Lower lobe of right lung (tissue), 2 donors: ENCODE measurements at regions not wholly inside any gene's neighbourhood (a gene's known extent, or its start where the extent isn't known, plus 50 kb on each side); places are given as distances from the start of the nearest gene placed in this dataset.

Experiments
- ATAC-seq, 2 donors: fragments of 200-7000 bp; cut with Tn5 transposase; one replicate each; pipeline ENCODE4 v1.9.1; 2020 to 2022; ENCODE audit warnings: mild to moderate bottlenecking in 2 of 2, moderate library complexity in 2 of 2
- DNase-seq: peaks from one replicate; pipeline ENCODE4 v3.0.0-alpha.2; 2020
- H3K27ac ChIP-seq: fragments of 200-600 bp; one replicate; pipeline ENCODE4 v1.8.0; 2022
- H3K27me3 ChIP-seq: fragments of 200-600 bp; one replicate; pipeline ENCODE4 v1.8.0; 2022; ENCODE audit warnings: low read depth
- H3K36me3 ChIP-seq: fragments of 200-600 bp; one replicate; pipeline ENCODE4 v1.8.0; 2022; ENCODE audit warnings: mild to moderate bottlenecking
- H3K4me1 ChIP-seq: fragments of 200-600 bp; one replicate; pipeline ENCODE4 v1.8.0; 2022
- H3K4me3 ChIP-seq: fragments of 200-600 bp; one replicate; pipeline ENCODE4 v1.8.0; 2022; ENCODE audit warnings: mild to moderate bottlenecking
- H3K9me3 ChIP-seq: fragments of 200-600 bp; one replicate; pipeline ENCODE4 v1.8.0; 2022
- intact Hi-C: fragments of 100-400 bp; cut with DNase I; formaldehyde crosslinking; loops from one replicate; pipeline ENCODE4 v1.11.0; 2022
- TF ChIP-seq, protein P1 (sequence below): fragments of 200-600 bp; IDR thresholded peaks from one replicate; pipeline ENCODE4 v1.8.0; 2022; ENCODE audit warnings: antibody characterized with exemption, mild to moderate bottlenecking
- donor health status: DM: no; HTN: yes; CAD: no; lungs with severe emphysema.

DNA sequence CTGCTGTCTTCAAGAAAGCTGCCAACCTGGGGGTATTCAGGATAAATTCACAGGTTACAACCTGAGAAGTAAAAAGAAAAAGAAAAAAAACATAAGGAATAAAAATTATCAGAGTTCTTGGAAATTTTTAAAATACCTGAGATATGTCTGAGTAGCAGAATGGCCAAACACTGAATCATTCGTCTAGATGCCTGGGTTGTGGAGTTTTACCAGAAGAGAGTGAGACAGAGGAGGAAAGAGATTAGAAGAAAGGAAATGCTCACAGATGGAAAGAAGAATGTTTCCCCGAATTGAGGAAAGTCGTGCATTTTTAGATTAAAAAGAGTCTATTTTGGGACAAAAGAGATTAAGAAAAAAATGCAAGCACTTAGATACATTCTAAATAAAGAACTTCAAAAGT, 1026.7 kb downstream of the TBC1D22A start:
- Histone ChIP-seq H3K4me3 (no peak overlapping the region), H3K9me3 (no peaks in the 10 kb centered on the region), H3K27me3 (peaks cover 5% of the 10 kb centered on the region), H3K4me1 (no peaks in the 10 kb centered on the region), H3K27ac (no peak overlapping the region), H3K36me3 (no peaks in the 10 kb centered on the region)
- intact Hi-C loops: no loop called here
- no peak for DNase-seq
- no peak for ATAC-seq
- TF ChIP-seq, protein P1, sequence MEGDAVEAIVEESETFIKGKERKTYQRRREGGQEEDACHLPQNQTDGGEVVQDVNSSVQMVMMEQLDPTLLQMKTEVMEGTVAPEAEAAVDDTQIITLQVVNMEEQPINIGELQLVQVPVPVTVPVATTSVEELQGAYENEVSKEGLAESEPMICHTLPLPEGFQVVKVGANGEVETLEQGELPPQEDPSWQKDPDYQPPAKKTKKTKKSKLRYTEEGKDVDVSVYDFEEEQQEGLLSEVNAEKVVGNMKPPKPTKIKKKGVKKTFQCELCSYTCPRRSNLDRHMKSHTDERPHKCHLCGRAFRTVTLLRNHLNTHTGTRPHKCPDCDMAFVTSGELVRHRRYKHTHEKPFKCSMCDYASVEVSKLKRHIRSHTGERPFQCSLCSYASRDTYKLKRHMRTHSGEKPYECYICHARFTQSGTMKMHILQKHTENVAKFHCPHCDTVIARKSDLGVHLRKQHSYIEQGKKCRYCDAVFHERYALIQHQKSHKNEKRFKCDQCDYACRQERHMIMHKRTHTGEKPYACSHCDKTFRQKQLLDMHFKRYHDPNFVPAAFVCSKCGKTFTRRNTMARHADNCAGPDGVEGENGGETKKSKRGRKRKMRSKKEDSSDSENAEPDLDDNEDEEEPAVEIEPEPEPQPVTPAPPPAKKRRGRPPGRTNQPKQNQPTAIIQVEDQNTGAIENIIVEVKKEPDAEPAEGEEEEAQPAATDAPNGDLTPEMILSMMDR: no peak

DNA sequence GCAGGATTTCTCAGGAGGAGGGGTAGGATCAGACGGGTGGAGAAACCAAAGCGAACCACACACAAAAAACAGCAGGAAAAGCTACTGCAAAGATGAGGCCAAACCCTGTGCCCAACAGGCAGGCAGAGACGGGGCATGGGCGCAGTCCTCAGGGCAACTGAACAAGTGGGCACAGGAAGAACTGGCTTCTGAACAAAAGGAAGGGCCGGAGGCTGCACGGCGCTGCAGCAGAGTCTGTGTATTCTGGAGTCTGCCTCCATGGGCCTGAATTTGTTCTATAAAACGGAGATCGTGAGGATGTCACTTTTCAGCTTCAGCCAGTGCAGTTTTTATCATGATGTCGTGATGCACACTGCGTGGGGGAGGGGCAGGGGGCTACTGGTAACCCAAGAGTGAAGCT, 1026.0 kb downstream of the TBC1D22A start:
- Histone ChIP-seq H3K27ac (no peak overlapping the region), H3K27me3 (peaks cover 5% of the 10 kb centered on the region), H3K36me3 (no peaks in the 10 kb centered on the region), H3K4me1 (no peaks in the 10 kb centered on the region), H3K4me3 (no peak overlapping the region), H3K9me3 (no peaks in the 10 kb centered on the region)
- TF ChIP-seq, protein P1: no peak
- DNase-seq (no peak), ATAC-seq (no peak)
- intact Hi-C loops: no loop called here

DNA sequence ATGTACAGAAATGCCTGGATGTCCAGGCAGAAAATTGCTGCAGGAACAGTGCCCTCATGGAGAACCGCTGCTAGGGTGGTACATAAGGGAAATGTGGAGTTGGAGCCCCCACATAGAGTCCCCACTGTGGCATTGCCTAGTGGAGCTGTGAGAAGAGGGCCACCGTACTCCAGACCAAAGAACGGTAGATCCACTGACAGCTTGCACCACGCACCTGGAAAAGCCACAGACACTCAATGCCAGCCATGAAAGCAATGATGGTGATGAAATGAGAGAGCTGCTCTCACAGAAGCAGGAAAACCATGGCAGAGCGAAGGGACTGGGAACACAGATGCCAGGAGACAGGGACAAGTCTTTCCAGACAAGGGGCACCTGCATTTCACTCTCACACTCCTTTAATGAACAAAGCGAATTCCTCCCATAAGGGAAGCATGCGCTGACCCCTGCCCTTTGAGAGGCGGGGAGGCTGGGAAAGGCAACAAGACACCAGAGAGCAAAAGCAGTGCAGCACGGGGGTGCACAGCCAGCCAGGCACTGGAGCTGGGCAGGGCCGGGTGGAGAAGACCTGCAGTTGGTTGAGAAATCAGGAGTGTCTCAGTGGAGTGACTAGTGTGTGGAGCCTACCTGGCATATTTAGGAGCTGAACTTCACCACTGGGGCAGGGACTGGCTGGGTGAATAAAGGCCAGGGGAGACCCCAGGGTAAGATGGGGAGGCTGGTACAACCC, 1025.2 kb downstream of the TBC1D22A start:
- Histone ChIP-seq H3K27ac (no peak overlapping the region), H3K4me1 (no peaks in the 10 kb centered on the region), H3K27me3 (peaks cover 5% of the 10 kb centered on the region), H3K9me3 (no peaks in the 10 kb centered on the region), H3K4me3 (no peak overlapping the region), H3K36me3 (no peaks in the 10 kb centered on the region)
- DNase-seq: no peak
- no peak for ATAC-seq
- TF ChIP-seq, protein P1: no peak
- intact Hi-C loops: no loop called here

DNA sequence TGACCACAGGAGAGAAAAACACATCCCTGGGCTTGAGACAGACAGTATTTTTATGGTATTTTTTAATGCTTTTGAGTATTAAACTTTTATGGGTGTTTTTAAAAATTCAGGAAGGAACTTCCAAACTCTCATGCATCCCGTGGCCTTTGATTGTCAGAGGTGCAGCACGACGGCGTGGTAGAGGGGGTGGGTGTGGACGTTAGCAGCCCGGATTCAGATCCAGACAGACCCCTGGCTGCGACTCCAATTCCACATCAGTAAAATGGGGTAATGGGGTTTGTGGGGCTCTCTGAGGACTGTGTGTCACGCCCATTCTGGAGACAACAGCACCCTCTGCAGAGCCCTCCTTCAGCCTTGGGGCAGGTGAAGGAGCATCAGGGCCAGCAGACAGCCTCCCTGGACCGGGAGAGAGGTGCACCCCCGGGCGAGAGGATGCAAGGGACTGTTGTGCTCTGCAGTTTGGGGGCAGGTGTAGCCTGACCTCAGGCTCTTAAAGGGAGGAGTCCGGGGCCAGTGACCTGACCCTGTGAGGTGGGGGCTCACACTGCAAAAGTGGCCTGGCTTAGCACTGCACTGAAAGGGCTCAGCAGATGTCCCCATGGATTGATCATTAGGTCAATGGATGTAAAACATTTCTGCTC, 1024.3 kb downstream of the TBC1D22A start:
- Histone ChIP-seq H3K27me3 (peaks cover 5% of the 10 kb centered on the region), H3K27ac (no peak overlapping the region), H3K9me3 (no peaks in the 10 kb centered on the region), H3K4me1 (no peaks in the 10 kb centered on the region), H3K4me3 (no peak overlapping the region), H3K36me3 (no peaks in the 10 kb centered on the region)
- TF ChIP-seq, protein P1: no peak
- DNase-seq: no peak
- ATAC-seq: no peak
- intact Hi-C loops: no loop called here

DNA sequence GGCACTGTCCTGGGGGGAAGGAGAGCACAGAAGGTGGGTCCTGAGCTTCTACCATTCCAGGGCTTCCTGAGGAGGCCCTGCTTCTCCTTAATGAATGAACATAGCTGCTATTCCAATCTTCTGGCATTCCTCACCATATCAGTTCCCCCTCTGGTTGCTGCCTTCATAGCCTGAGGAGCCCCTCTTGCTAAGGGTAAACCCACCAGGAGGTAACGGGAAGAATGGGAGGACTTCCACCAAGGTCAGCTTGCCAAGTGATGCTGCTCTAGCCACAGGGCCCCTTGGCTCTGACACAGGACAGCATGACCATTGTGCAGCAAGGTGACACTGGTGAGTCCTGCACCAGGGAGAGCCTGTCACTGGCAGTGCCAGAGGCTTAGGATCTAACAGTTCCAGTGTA, 1022.5 kb downstream of the TBC1D22A start:
- Histone ChIP-seq H3K27me3 (peaks cover 5% of the 10 kb centered on the region), H3K9me3 (no peaks in the 10 kb centered on the region), H3K27ac (no peak overlapping the region), H3K36me3 (no peaks in the 10 kb centered on the region), H3K4me3 (no peak overlapping the region), H3K4me1 (no peaks in the 10 kb centered on the region)
- TF ChIP-seq, protein P1: no peak
- ATAC-seq: no peak
- intact Hi-C loops: no loop called here
- no peak for DNase-seq
